ENCODE measurements at regions not wholly inside any gene's neighbourhood (a gene's known extent, or its start where the extent isn't known, plus 50 kb on each side); places are given as distances from the start of the nearest gene placed in this dataset.

GRCh38 chr1:94612525-94613204, 71.1 kb upstream of the F3 start:
- no peak for DNase-seq (ENCODE audit: extremely low read depth, low read depth)
- TF ChIP-seq CTCF (IDR thresholded peaks at IDR 0.05; ENCODE audit: low read depth, low read length): no peak

GRCh38 chr1:94611681-94612475, 70.3 kb upstream of the F3 start:
- TF ChIP-seq CTCF (IDR thresholded peaks at IDR 0.05; ENCODE audit: low read depth, low read length): no peak
- DNase-seq (ENCODE audit: extremely low read depth, low read depth): no peak

GRCh38 chr1:94609619-94610018, 68.1 kb upstream of the F3 start:
- TF ChIP-seq CTCF (IDR thresholded peaks at IDR 0.05; ENCODE audit: low read depth, low read length): no peak
- DNase-seq (ENCODE audit: extremely low read depth, low read depth): no peak

- no peak for TF ChIP-seq CTCF (IDR thresholded peaks at IDR 0.05; ENCODE audit: low read depth, low read length)
- DNase-seq (ENCODE audit: extremely low read depth, low read depth): no peak
Observed at GRCh38 chr1:94608852-94609530, 67.4 kb upstream of the F3 start.

- TF ChIP-seq CTCF (IDR thresholded peaks at IDR 0.05; ENCODE audit: low read depth, low read length): no peak
- DNase-seq (ENCODE audit: extremely low read depth, low read depth): no peak
Observed at GRCh38 chr1:94608142-94608851, 66.7 kb upstream of the F3 start.

GRCh38 chr1:94607398-94607797, 65.8 kb upstream of the F3 start:
- DNase-seq (ENCODE audit: extremely low read depth, low read depth): no peak
- TF ChIP-seq CTCF (IDR thresholded peaks at IDR 0.05; ENCODE audit: low read depth, low read length): no peak

Measured in AG09319 (cell line).